H1 (cell line): ENCODE measurements at regions not wholly inside any gene's neighbourhood (a gene's known extent, or its start where the extent isn't known, plus 50 kb on each side); places are given as distances from the start of the nearest gene placed in this dataset.

Experiments
- CTCF ChIA-PET: fragments of 300-600 bp; sonication (Branson Sonifier 250); formaldehyde crosslinking; loops from one replicate; lab custom pipeline; 2021; ENCODE audit not compliant: partially characterized antibody; lab: Charles Lee
- POLR2A ChIA-PET: fragments of 300-600 bp; sonication (Branson Sonifier 250); formaldehyde crosslinking; loops from one replicate; lab custom pipeline; 2021; ENCODE audit warnings: inconsistent platforms; ENCODE audit not compliant: partially characterized antibody; lab: Charles Lee
- DNase-seq, 2 experiments: peaks; one replicate each; pipeline versions ENCODE4 v3.0.0 to v3.0.0-alpha.2; 2010 to 2022; ENCODE audit warnings: low spot score in 2 of 2, low read depth in 1 of 2, mixed read lengths in 1 of 2
- FAIRE-seq: peaks from 2 replicates; lab custom pipeline; 2011; peaks lifted over from hg19 to GRCh38; lab: Jason Lieb, UNC
- H2AFZ ChIP-seq: 2 replicates; pipeline ENCODE4 v1.8.1; 2012; ENCODE audit warnings: low read length, inconsistent platforms
- H2AK5ac ChIP-seq: 2 replicates; pipeline ENCODE4 v1.6.1; 2013; ENCODE audit warnings: low read depth, low read length
- H2BK120ac ChIP-seq: replicated peaks from 2 replicates; pipeline ENCODE3; 2013; ENCODE audit warnings: low read depth, low read length, inconsistent platforms
- H2BK12ac ChIP-seq: 2 replicates; pipeline ENCODE4 v1.6.1; 2013; ENCODE audit warnings: low read depth, low read length
- H2BK15ac ChIP-seq: 2 replicates; pipeline ENCODE4 v1.6.1; 2013; ENCODE audit warnings: low read length
- H2BK20ac ChIP-seq: 2 replicates; pipeline ENCODE4 v1.6.1; 2013; ENCODE audit warnings: low read length
- H2BK5ac ChIP-seq: 2 replicates; pipeline ENCODE4 v1.6.1; 2013; ENCODE audit warnings: low read depth, low read length
- H3K14ac ChIP-seq: 2 replicates; pipeline ENCODE4 v1.6.1; 2013; ENCODE audit warnings: inconsistent platforms; ENCODE audit not compliant: insufficient read length
- H3K18ac ChIP-seq: 2 replicates; pipeline ENCODE4 v1.6.1; 2013; ENCODE audit warnings: low read length; ENCODE audit errors: extremely low read depth
- H3K23ac ChIP-seq: 2 replicates; pipeline ENCODE4 v1.6.1; 2013; ENCODE audit warnings: inconsistent platforms; ENCODE audit not compliant: insufficient read length
- H3K23me2 ChIP-seq: 2 replicates; pipeline ENCODE4 v1.6.1; 2013; ENCODE audit warnings: low read depth, low read length
- H3K27ac ChIP-seq: 2 replicates; pipeline ENCODE4 v1.6.1; 2011; ENCODE audit warnings: low read depth, low read length, inconsistent platforms
- H3K27me3 ChIP-seq, 4 experiments: replicated peaks in 1 of 4; 1 replicate in 1 of 4; 2 replicates in 3 of 4; pipeline versions ENCODE4 v1.6.1 to v1.8.1; 2011 to 2013; ENCODE audit warnings: low read length in 3 of 4, mild to moderate bottlenecking in 3 of 4, inconsistent platforms in 2 of 4, mixed read lengths in 2 of 4, moderate library complexity in 1 of 4; ENCODE audit not compliant: control insufficient read depth in 3 of 4, insufficient read depth in 3 of 4; ENCODE audit errors: extremely low read depth in 1 of 4
- H3K36me3 ChIP-seq, 4 experiments: 2 replicates each; pipeline versions ENCODE4 v1.6.1 to v1.8.1; 2011 to 2013; ENCODE audit warnings: mild to moderate bottlenecking in 4 of 4, low read length in 3 of 4, moderate library complexity in 2 of 4, control low read depth in 1 of 4, inconsistent platforms in 1 of 4; ENCODE audit not compliant: insufficient read depth in 4 of 4, control insufficient read depth in 2 of 4
- H3K4ac ChIP-seq: replicated peaks from 2 replicates; pipeline ENCODE3; 2013; ENCODE audit warnings: low read length, low read depth, mixed read lengths, inconsistent platforms; ENCODE audit not compliant: insufficient read length
- H3K4me1 ChIP-seq, 4 experiments: replicated peaks in 1 of 4; 1 replicate in 1 of 4; 2 replicates in 3 of 4; pipeline versions ENCODE4 v1.6.1 to v1.8.1; 2011 to 2013; ENCODE audit warnings: low read length in 3 of 4, inconsistent platforms in 2 of 4, mixed read lengths in 1 of 4; ENCODE audit not compliant: insufficient read depth in 4 of 4, control insufficient read depth in 3 of 4
- H3K4me2 ChIP-seq, 2 experiments: 2 replicates each; pipeline versions ENCODE4 v1.6.1 to v1.8.1; 2011 to 2013; ENCODE audit warnings: low read depth in 2 of 2, low read length in 2 of 2, control low read depth in 1 of 2, inconsistent platforms in 1 of 2, mild to moderate bottlenecking in 1 of 2; ENCODE audit not compliant: insufficient read depth in 1 of 2
- H3K4me3 ChIP-seq, 4 experiments: fragments of 200-600, 300-600 bp in 1 of 4; sonication (generic), shearing (Covaris generic), sonication (Bioruptor Twin) in 1 of 4; 2 replicates each; pipeline versions ENCODE4 v1.5.1 to v1.8.1; 2011 to 2016; ENCODE audit warnings: low read length in 4 of 4, low read depth in 3 of 4, control low read depth in 2 of 4, inconsistent platforms in 2 of 4, mild to moderate bottlenecking in 2 of 4, mixed read lengths in 1 of 4, moderate library complexity in 1 of 4; ENCODE audit not compliant: insufficient read depth in 2 of 4; ENCODE audit errors: extremely low read depth in 1 of 4
- H3K56ac ChIP-seq: replicated peaks from 2 replicates; pipeline ENCODE3; 2013; ENCODE audit warnings: low read depth, mild to moderate bottlenecking, mixed read lengths, low read length, inconsistent platforms; ENCODE audit not compliant: insufficient read length
- H3K79me1 ChIP-seq: 2 replicates; pipeline ENCODE4 v1.6.1; 2013; ENCODE audit warnings: low read depth, low read length, control low read depth
- H3K79me2 ChIP-seq, 2 experiments: 2 replicates each; pipeline versions ENCODE4 v1.6.1 to v1.8.1; 2012 to 2013; ENCODE audit warnings: low read length in 2 of 2, mild to moderate bottlenecking in 2 of 2, inconsistent platforms in 1 of 2; ENCODE audit not compliant: insufficient read depth in 2 of 2, control insufficient read depth in 1 of 2
- H3K9ac ChIP-seq, 4 experiments: replicated peaks in 1 of 4; 1 replicate in 1 of 4; 2 replicates in 3 of 4; pipeline versions ENCODE4 v1.6.1 to v1.8.1; 2011 to 2013; ENCODE audit warnings: low read depth in 3 of 4, low read length in 3 of 4, control low read depth in 2 of 4, mild to moderate bottlenecking in 2 of 4, moderate library complexity in 2 of 4, inconsistent platforms in 1 of 4; ENCODE audit errors: extremely low read depth in 1 of 4
- H3K9me3 ChIP-seq, 2 experiments: 2 replicates each; pipeline versions ENCODE4 v1.6.1 to v1.8.1; 2012 to 2013; ENCODE audit warnings: mild to moderate bottlenecking in 2 of 2, moderate library complexity in 2 of 2, control low read depth in 1 of 2, inconsistent platforms in 1 of 2, low read depth in 1 of 2, low read length in 1 of 2, mixed read lengths in 1 of 2; ENCODE audit not compliant: insufficient read depth in 2 of 2
- H4K20me1 ChIP-seq, 2 experiments: replicated peaks in 1 of 2; 2 replicates each; pipeline versions ENCODE3 to v1.8.1; 2011 to 2013; ENCODE audit warnings: inconsistent platforms in 2 of 2, low read length in 2 of 2, mild to moderate bottlenecking in 1 of 2; ENCODE audit not compliant: insufficient read depth in 2 of 2, control insufficient read depth in 1 of 2
- H4K5ac ChIP-seq: 2 replicates; pipeline ENCODE4 v1.6.1; 2013; ENCODE audit warnings: low read length, low read depth, mixed read lengths, inconsistent platforms; ENCODE audit not compliant: insufficient read length
- H4K8ac ChIP-seq: 2 replicates; pipeline ENCODE4 v1.8.0; 2013; ENCODE audit warnings: mild to moderate bottlenecking, moderate library complexity, low read length, inconsistent platforms; ENCODE audit not compliant: insufficient read depth; ENCODE audit errors: extremely low read depth
- H4K91ac ChIP-seq: replicated peaks from 2 replicates; pipeline ENCODE3; 2013; ENCODE audit warnings: low read length, mixed read lengths, inconsistent platforms; ENCODE audit not compliant: insufficient read length
- ASH2L ChIP-seq: fragments of 200-600, 300-600 bp; sonication (generic); IDR thresholded peaks from one replicate; pipeline ENCODE4 v1.7.1; 2017; ENCODE audit warnings: low read length
- BRCA1 ChIP-seq: IDR thresholded peaks from 2 replicates; pipeline ENCODE4 v1.6.1; 2012; ENCODE audit warnings: low read depth, low read length, improper control_type of control experiment
- CBX8 ChIP-seq: fragments of 300-800, 300-1000 bp; sonication (generic); IDR thresholded peaks from 2 replicates; pipeline ENCODE4 v1.7.1; 2016; ENCODE audit warnings: low read depth, low read length, borderline replicate concordance
- CEBPB ChIP-seq: IDR thresholded peaks from 2 replicates; pipeline ENCODE4 v1.6.1; 2012; ENCODE audit warnings: low read depth, low read length
- CHD1 ChIP-seq: IDR thresholded peaks from 2 replicates; pipeline ENCODE4 v1.6.1; 2012; ENCODE audit warnings: low read depth, low read length, improper control_type of control experiment
- GTF2F1 ChIP-seq: IDR thresholded peaks from 2 replicates; pipeline ENCODE4 v1.6.1; 2012; ENCODE audit warnings: low read depth, low read length, improper control_type of control experiment, borderline replicate concordance
- HDAC6 ChIP-seq: IDR thresholded peaks from one replicate; pipeline ENCODE4 v1.7.1; 2012; ENCODE audit warnings: low read depth, mild to moderate bottlenecking, inconsistent platforms, low read length, moderate library complexity
- JUND ChIP-seq: IDR thresholded peaks from 2 replicates; pipeline ENCODE4 v1.6.1; 2011; ENCODE audit warnings: mild to moderate bottlenecking, improper control_type of control experiment, low read length
- KDM5A ChIP-seq: fragments of 200-600 bp; IDR thresholded peaks from 2 replicates; pipeline ENCODE4 v1.7.1; 2012; ENCODE audit warnings: mild to moderate bottlenecking, low read length, inconsistent platforms, mixed read lengths
- POLR2A ChIP-seq, 2 experiments: IDR thresholded peaks; 1 replicate in 1 of 2; 2 replicates in 1 of 2; pipeline ENCODE4 v1.6.1; 2011; ENCODE audit warnings: low read depth in 2 of 2, low read length in 2 of 2, mild to moderate bottlenecking in 2 of 2; ENCODE audit errors: control extremely low read depth in 1 of 2
- SUZ12 ChIP-seq: fragments of 200-600 bp; sonication (generic); IDR thresholded peaks from 2 replicates; pipeline ENCODE4 v1.6.1; 2012; ENCODE audit warnings: mild to moderate bottlenecking, inconsistent platforms, low read length, moderate library complexity, mixed read lengths
- TAF1 ChIP-seq: IDR thresholded peaks from 2 replicates; pipeline ENCODE4 v1.6.1; 2011; ENCODE audit warnings: mild to moderate bottlenecking, low read depth, low read length
- TAF7 ChIP-seq: optimal IDR thresholded peaks from 2 replicates; pipeline ENCODE3; 2011; ENCODE audit warnings: low read depth, mild to moderate bottlenecking, inconsistent platforms, low read length, moderate library complexity, borderline replicate concordance
- TEAD4 ChIP-seq: IDR thresholded peaks from 2 replicates; pipeline ENCODE4 v1.6.1; 2012; ENCODE audit warnings: low read depth, low read length, inconsistent platforms, mixed read lengths
- WGBS, 2 experiments: shearing (Covaris generic) in 1 of 2; methylation state at CpG; one replicate each; pipeline versions ENCODE4 v1.1.6 to v1.1.7; 2013 to 2015; ENCODE audit warnings: low lambda C conversion rate in 2 of 2, mixed read lengths in 2 of 2, inconsistent platforms in 1 of 2, low coverage in 1 of 2, missing lambda C conversion rate in 1 of 2; ENCODE audit not compliant: insufficient replicate concordance in 2 of 2, insufficient coverage in 1 of 2, insufficient read length in 1 of 2; ENCODE audit errors: extremely low coverage in 1 of 2, missing lambda C conversion rate in 1 of 2; 5-methylcytosine and 5-hydroxymethylcytosine counted together
- TF ChIP-seq, protein P1 (sequence below): IDR thresholded peaks from 2 replicates; pipeline ENCODE4 v1.6.1; 2012; ENCODE audit warnings: inconsistent platforms

DNA sequence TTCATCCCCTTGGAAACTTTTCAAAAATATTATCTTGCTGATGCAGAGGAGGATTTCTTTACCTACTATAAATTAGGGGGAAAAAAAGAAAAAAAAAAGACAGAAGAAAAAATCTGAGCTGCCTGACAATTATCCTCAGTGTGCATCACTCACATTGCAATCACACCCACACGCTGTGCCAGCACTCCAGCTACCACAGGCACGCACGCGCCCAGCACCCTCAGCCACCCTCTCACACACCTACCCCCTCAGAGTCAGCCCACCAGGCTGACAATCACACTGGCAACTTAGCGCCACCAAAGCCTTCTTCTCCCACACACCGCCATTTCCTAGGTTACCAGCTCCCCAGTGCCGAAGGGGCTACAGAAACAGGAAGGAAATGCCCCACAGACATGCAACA lies 236.1 kb downstream of the KCNA4 start:
- DNase-seq = no peak
- POLR2A ChIA-PET = no interaction called here
- no peak overlapping the region for H3K56ac ChIP-seq
- H3K4ac ChIP-seq = no peak overlapping the region
- TF ChIP-seq GTF2F1 = no peak
- no peak for TF ChIP-seq JUND
- no peak for TF ChIP-seq CHD1
- TF ChIP-seq TEAD4 = no peak
- TF ChIP-seq CEBPB = no peak
- no peak for TF ChIP-seq BRCA1
- TF ChIP-seq TAF7 = no peak
- TF ChIP-seq TAF1 = no peak
- TF ChIP-seq HDAC6 = no peak
- TF ChIP-seq, protein P1, sequence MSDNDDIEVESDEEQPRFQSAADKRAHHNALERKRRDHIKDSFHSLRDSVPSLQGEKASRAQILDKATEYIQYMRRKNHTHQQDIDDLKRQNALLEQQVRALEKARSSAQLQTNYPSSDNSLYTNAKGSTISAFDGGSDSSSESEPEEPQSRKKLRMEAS = no peak
- no peak for TF ChIP-seq CBX8
- no peak for TF ChIP-seq KDM5A
- no peak for TF ChIP-seq SUZ12
- TF ChIP-seq ASH2L = no peak
- no peak for TF ChIP-seq POLR2A (IDR thresholded peaks at IDR 0.05; ENCODE audit: control extremely low read depth in 1 of 2, low read depth in 2 of 2, low read length in 2 of 2)
- H3K14ac ChIP-seq = no peak overlapping the region
- H3K23ac ChIP-seq = no peak overlapping the region
- no peaks in the 10 kb centered on the region for H3K27me3 ChIP-seq
- H2AFZ ChIP-seq = peak overlapping the region; percentile 87; the same call in 1 of the 2 replicates
- 0 out of 4 replicates have a peak overlapping the region, but pooled peaks of 1 of the 2 experiments have one; percentile 21 for H3K4me2 ChIP-seq
- no peak overlapping the region; the same call in 1 of the 2 replicates for H3K18ac ChIP-seq
- no peak overlapping the region for H3K4me3 ChIP-seq
- H3K4me1 ChIP-seq = peaks cover 0 to 10% (median 2%) of the 10 kb centered on the region in 4 experiments; a peak in 2 of 7 replicates
- no peak overlapping the region for H2BK5ac ChIP-seq
- no peak for FAIRE-seq
- WGBS, 2 experiments = 90% methylated on average over 7 of the region's 7 CpGs; no CpG with 5 or more reads in 1 of the 2 experiments
- CTCF ChIA-PET = interaction anchor here (0.6 to 1.0 kb wide), 5 partner anchors 25 to 461 kb away, joined by 3 read pairs; no protein-coding TSS in a partner anchor
- H3K9ac ChIP-seq = no peak overlapping the region
- H2BK15ac ChIP-seq = no peak overlapping the region
- no peak overlapping the region for H4K8ac ChIP-seq
- H3K79me1 ChIP-seq = no peaks in the 10 kb centered on the region
- no peak overlapping the region for H2BK120ac ChIP-seq
- H4K20me1 ChIP-seq = no peaks in the 10 kb centered on the region
- no peak overlapping the region for H2BK20ac ChIP-seq
- no peak overlapping the region for H3K27ac ChIP-seq
- no peaks in the 10 kb centered on the region for H3K9me3 ChIP-seq
- no peaks in the 10 kb centered on the region for H3K79me2 ChIP-seq
- peak overlapping the region; percentile 82; the same call in 1 of the 2 replicates for H2BK12ac ChIP-seq
- H3K36me3 ChIP-seq = no peaks in the 10 kb centered on the region
- H2AK5ac ChIP-seq = no peak overlapping the region
- H4K91ac ChIP-seq = no peak overlapping the region
- H4K5ac ChIP-seq = no peak overlapping the region
- no peaks in the 10 kb centered on the region for H3K23me2 ChIP-seq
